ENCODE measurements at regions not wholly inside any gene's neighbourhood (a gene's known extent, or its start where the extent isn't known, plus 50 kb on each side); places are given as distances from the start of the nearest gene placed in this dataset.

DNA sequence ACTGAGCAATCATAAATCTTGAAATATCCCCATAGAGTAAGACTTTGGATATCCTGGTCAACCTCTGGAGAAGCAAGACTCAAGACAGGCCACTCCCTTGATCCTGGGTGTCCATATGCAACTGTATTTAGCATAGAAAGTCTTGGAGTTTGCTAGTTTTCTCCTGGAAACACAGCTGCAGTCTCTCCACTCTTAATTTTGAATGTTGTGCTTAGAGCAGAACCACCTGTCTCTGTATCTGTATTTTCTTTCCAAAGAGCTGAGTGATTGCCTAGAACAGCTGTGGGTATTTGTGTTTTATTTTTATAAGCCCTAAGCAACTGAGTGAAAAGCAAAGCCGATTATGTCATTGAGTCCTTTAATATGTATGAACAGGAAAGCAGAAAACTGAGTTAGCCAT, 64.1 kb upstream of the ADAM23 start:
- TF ChIP-seq, protein P1, sequence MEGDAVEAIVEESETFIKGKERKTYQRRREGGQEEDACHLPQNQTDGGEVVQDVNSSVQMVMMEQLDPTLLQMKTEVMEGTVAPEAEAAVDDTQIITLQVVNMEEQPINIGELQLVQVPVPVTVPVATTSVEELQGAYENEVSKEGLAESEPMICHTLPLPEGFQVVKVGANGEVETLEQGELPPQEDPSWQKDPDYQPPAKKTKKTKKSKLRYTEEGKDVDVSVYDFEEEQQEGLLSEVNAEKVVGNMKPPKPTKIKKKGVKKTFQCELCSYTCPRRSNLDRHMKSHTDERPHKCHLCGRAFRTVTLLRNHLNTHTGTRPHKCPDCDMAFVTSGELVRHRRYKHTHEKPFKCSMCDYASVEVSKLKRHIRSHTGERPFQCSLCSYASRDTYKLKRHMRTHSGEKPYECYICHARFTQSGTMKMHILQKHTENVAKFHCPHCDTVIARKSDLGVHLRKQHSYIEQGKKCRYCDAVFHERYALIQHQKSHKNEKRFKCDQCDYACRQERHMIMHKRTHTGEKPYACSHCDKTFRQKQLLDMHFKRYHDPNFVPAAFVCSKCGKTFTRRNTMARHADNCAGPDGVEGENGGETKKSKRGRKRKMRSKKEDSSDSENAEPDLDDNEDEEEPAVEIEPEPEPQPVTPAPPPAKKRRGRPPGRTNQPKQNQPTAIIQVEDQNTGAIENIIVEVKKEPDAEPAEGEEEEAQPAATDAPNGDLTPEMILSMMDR (IDR thresholded peaks at IDR 0.05 in 2 of 3, conservative IDR thresholded peaks at IDR 0.05 in 1 of 3; ENCODE audit: borderline replicate concordance in 1 of 3, insufficient read depth in 1 of 3, low read depth in 2 of 3, low read length in 2 of 3), result no peak
- TF ChIP-seq ZNF274 (IDR thresholded peaks at IDR 0.05; ENCODE audit: low read depth, low read length) (no peak), EZH2 (IDR thresholded peaks at IDR 0.05) (no peak), POLR2A (IDR thresholded peaks at IDR 0.05; ENCODE audit: borderline replicate concordance, extremely low read depth, insufficient read depth, insufficient read length) (no peak), EGR1 (IDR thresholded peaks at IDR 0.05; ENCODE audit: low read depth) (no peak), TCF7L2 (IDR thresholded peaks at IDR 0.05; ENCODE audit: borderline replicate concordance, extremely low read depth, insufficient read depth, insufficient read length) (no peak), CEBPB (IDR thresholded peaks at IDR 0.05; ENCODE audit: low read depth) (no peak), JUND (IDR thresholded peaks at IDR 0.05) (no peak), SIN3A (IDR thresholded peaks at IDR 0.05; ENCODE audit: low read depth) (no peak), EZH2phosphoT487 (IDR thresholded peaks at IDR 0.05; ENCODE audit: borderline replicate concordance) (no peak), SP1 (IDR thresholded peaks at IDR 0.05; ENCODE audit: low read depth) (no peak), ELF1 (IDR thresholded peaks at IDR 0.05; ENCODE audit: borderline replicate concordance, low read depth) (no peak), SRF (IDR thresholded peaks at IDR 0.05; ENCODE audit: low read depth) (no peak)
- TF ChIP-seq, protein P2, sequence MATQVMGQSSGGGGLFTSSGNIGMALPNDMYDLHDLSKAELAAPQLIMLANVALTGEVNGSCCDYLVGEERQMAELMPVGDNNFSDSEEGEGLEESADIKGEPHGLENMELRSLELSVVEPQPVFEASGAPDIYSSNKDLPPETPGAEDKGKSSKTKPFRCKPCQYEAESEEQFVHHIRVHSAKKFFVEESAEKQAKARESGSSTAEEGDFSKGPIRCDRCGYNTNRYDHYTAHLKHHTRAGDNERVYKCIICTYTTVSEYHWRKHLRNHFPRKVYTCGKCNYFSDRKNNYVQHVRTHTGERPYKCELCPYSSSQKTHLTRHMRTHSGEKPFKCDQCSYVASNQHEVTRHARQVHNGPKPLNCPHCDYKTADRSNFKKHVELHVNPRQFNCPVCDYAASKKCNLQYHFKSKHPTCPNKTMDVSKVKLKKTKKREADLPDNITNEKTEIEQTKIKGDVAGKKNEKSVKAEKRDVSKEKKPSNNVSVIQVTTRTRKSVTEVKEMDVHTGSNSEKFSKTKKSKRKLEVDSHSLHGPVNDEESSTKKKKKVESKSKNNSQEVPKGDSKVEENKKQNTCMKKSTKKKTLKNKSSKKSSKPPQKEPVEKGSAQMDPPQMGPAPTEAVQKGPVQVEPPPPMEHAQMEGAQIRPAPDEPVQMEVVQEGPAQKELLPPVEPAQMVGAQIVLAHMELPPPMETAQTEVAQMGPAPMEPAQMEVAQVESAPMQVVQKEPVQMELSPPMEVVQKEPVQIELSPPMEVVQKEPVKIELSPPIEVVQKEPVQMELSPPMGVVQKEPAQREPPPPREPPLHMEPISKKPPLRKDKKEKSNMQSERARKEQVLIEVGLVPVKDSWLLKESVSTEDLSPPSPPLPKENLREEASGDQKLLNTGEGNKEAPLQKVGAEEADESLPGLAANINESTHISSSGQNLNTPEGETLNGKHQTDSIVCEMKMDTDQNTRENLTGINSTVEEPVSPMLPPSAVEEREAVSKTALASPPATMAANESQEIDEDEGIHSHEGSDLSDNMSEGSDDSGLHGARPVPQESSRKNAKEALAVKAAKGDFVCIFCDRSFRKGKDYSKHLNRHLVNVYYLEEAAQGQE (IDR thresholded peaks at IDR 0.05; ENCODE audit: low read depth), result no peak

Measured in HCT116 (cell line).